HepG2 (cell line): ENCODE measurements at regions not wholly inside any gene's neighbourhood (a gene's known extent, or its start where the extent isn't known, plus 50 kb on each side); places are given as distances from the start of the nearest gene placed in this dataset.

ENCODE experiments used
- CTCF ChIP-seq: sonication (generic); formaldehyde crosslinking; IDR thresholded peaks from 2 replicates; pipeline ENCODE4 v1.5.0; 2020; ENCODE audit warnings: mild to moderate bottlenecking, missing genetic modification reagents, moderate library complexity
- EZH2 ChIP-seq: conservative IDR thresholded peaks from 2 replicates; pipeline ENCODE4 v1.6.1; 2012; ENCODE audit warnings: mild to moderate bottlenecking, low read depth, low read length, moderate library complexity
- GABPB1 ChIP-seq: IDR thresholded peaks from 2 replicates; pipeline ENCODE4 v1.6.1; 2016; ENCODE audit warnings: mild to moderate bottlenecking, missing genetic modification reagents, moderate library complexity, missing compliant biosample characterization
- GMEB1 ChIP-seq: sonication (generic); formaldehyde crosslinking; IDR thresholded peaks from 2 replicates; pipeline ENCODE4 v1.5.1; 2020; ENCODE audit warnings: missing genetic modification reagents, mild to moderate bottlenecking, borderline replicate concordance
- KAT8 ChIP-seq: IDR thresholded peaks from 2 replicates; pipeline ENCODE4 v1.6.1; 2016; ENCODE audit warnings: missing genetic modification reagents, missing compliant biosample characterization
- POLR2A ChIP-seq, 2 experiments: IDR thresholded peaks; 2 replicates each; pipeline ENCODE4 v1.6.1; 2011; ENCODE audit warnings: low read depth in 2 of 2, low read length in 2 of 2, mild to moderate bottlenecking in 1 of 2, moderate library complexity in 1 of 2; ENCODE audit not compliant: insufficient read depth in 1 of 2
- ZNF281 ChIP-seq: sonication (generic); formaldehyde crosslinking; IDR thresholded peaks from 2 replicates; pipeline ENCODE4 v1.4.0; 2020; ENCODE audit warnings: missing genetic modification reagents, borderline replicate concordance

- TF ChIP-seq GMEB1 (CRISPR knock-in tag) (no peak), ZNF281 (CRISPR knock-in tag) (no peak), KAT8 (CRISPR knock-in tag) (no peak), EZH2 (no peak), CTCF (CRISPR knock-in tag) (no peak), GABPB1 (CRISPR knock-in tag) (no peak), POLR2A (IDR thresholded peaks at IDR 0.05; ENCODE audit: insufficient read depth in 1 of 2, low read depth in 2 of 2, low read length in 2 of 2) (no peak)
These were observed 57.9 kb upstream of the ANKH start for GRCh38 chr5:14929293-14930065.
